GM21515 (cell line): ENCODE measurements at regions not wholly inside any gene's neighbourhood (a gene's known extent, or its start where the extent isn't known, plus 50 kb on each side); places are given as distances from the start of the nearest gene placed in this dataset.
"Not testable (repeated sequence)": the region's sequence is repeated elsewhere in the genome, so short reads cannot be mapped to it uniquely, and the experiment has no call there.

Experiments
- ATAC-seq: cut with Tn5 transposase; IDR thresholded peaks from one replicate; pipeline ENCODE4 v1.9.1; 2021; ENCODE audit not compliant: unreplicated experiment

GRCh38 chr6:132060591-132060990 is 109.4 kb upstream of the CCN2 start:
- ATAC-seq: no peak

DNA sequence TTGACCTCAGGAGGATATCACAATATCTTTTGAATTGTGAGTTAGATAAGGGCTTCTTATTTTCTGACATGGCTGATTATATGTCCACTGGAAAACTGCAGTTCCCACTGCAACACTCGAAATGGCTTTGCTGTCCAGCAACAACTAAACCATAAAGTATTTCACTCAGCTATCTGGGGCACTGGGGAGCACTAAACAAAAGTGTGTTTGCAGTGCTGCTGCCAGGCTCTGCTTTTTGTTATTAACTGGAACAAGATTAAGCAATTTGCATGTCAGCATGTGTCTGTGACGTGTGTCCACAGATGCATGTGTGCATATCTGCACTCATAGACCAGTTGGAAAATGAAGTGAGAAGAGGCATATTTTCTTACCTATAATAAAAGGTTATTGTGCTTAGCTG is 107.8 kb upstream of the CCN2 start:
- no peak for ATAC-seq

GRCh38 chr6:132054525-132054924 is 103.4 kb upstream of the CCN2 start:
- no peak for ATAC-seq

DNA sequence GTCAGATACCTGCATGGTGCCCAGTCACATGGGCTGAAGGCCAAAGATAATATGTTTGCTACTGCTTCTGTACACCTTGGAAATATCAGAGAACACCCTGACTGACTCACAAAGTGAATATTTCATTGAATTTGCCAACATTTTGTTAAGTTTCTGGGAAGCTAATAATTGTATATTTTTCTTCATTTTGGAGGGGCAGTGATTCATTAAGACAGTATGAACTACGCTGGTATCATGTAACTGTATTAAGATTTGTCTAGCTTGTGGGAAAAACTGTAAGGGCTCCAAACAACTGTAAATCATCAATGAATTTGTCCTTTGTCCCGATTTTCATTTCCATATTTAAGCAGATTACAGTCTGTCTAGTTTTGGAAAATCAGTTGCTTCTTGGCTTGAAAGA is 102.3 kb upstream of the CCN2 start:
- ATAC-seq: no peak

- no peak for ATAC-seq
Measured at GRCh38 chr6:132052096-132052495, 100.9 kb upstream of the CCN2 start.

DNA sequence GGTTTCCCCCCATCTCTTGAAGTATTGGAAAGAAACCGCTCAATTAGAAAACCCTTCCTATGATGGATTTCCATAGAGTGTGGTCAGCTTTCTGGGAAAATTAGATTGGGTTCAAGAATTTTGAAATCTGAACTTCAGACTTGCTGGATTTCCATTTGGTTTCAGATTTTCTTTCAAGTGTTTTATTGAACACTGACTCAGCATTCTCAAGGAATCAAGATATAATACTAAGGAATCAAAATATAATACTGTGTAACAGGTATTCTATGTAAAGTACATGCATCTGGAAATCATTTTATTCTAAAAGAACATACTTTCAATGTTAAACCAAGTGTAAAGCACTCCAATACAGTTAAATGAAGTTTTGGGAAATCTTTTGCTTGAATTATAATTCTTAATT is 94.7 kb upstream of the CCN2 start:
- ATAC-seq: no peak

DNA sequence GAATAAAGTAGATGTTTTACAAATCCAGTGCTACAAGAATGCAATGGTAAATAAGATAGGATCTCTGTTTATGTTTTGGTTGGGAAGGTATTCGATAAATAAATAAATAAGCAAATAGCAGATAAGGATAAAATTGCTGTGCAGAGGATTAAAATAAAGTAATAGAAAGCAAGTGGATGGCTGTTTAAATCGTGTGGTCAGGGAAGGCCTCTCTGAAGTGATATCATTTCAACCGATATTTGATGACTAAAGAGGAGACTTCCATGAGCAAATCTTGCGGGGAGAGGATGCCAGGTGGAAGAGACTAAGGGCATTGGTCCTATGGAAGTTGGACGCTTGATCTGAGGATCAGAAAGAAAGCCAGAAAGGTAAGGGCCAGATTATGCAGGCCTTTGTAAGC is 92.0 kb upstream of the CCN2 start:
- no peak for ATAC-seq

- no peak for ATAC-seq
Measured at GRCh38 chr6:132041706-132042105, 90.5 kb upstream of the CCN2 start.

DNA sequence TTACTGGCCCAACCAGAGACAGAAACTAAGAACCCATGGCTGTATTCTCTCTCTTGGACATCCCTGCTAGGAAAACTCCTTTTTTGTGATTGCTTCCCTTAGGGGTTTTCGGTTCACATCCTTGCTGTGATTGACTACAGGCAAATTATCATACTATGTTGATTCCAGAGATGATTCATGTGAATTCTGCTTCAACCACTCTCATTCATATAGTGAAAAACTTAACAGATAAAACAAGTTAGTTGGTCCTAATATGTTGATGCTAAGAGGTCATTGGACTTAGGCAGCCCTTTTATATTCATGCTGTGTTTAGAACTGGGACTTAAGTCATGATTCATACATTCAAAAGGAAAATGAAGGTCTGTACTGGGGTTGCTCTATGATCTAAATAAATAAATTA is 76.9 kb upstream of the CCN2 start:
- no peak for ATAC-seq

GRCh38 chr6:132025468-132025867 is 74.3 kb upstream of the CCN2 start:
- ATAC-seq: no peak

- ATAC-seq: no peak
Measured at GRCh38 chr6:132023490-132023889, 72.3 kb upstream of the CCN2 start.

GRCh38 chr6:132021552-132022375 is 70.6 kb upstream of the CCN2 start:
- no peak for ATAC-seq

GRCh38 chr6:132020918-132021317 is 69.7 kb upstream of the CCN2 start:
- ATAC-seq: not testable (repeated sequence)

- ATAC-seq: no peak
Measured at GRCh38 chr6:132020138-132020581, 69.0 kb upstream of the CCN2 start.

DNA sequence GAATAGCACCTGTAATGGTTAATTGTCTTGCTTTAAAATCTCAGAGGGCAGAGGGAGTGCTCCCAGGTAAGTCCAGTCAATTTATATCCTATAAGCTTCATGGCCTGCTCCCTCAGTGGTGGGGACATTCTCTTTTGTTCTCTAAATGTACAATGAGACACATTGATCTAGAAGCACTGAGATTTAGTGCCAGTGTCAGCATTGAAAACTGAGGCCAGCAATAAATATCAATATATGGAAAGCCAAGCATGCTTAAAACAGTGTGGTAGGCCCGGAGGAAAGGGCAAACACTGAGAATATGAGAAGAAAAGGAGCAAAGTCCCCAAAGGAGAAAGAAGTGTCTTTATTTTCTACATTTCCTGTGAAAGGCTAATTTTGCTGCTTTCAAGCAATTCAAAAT is 68.4 kb upstream of the CCN2 start:
- no peak for ATAC-seq

DNA sequence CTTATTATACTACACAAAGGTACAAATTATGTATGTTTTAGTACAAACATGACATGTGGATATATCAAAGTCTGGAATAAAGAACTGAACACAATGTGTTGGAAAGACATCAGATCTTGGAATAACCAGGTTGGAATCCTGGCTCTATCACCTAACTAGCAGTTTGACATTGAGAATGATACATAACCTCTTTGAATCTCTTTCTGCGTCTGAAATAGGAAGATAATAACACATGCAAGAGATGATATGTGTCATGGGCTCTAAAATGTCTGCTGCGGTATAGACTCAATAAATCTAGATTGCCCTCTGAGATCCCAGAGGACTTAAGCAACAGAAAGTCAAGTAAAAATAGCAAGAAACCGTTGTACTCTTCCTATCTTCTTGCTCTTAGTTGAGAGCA is 66.8 kb upstream of the CCN2 start:
- ATAC-seq: no peak

DNA sequence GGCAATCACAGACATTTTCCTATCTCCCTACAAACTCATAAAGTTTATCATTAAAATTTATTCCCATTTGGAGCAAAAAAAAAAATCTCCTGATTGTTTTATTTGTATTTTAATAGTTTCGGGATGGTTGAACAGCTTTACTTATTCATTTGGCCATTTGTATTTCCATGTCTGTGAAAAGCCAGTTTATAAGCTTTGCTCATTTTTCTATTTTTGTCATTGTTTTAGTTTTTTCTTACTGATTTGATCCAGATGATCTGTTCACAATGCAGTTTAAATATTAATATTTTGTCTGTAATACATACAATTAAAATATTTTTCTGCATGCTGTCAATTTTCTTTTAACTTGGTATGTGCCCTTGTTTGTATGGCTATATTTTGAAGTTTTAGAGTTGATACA is 65.2 kb upstream of the CCN2 start:
- ATAC-seq: no peak

GRCh38 chr6:132011582-132011981 is 60.4 kb upstream of the CCN2 start:
- no peak for ATAC-seq

- no peak for ATAC-seq
Measured at GRCh38 chr6:132009175-132009574, 58.0 kb upstream of the CCN2 start.

- no peak for ATAC-seq
Measured at GRCh38 chr6:132007474-132008190, 56.5 kb upstream of the CCN2 start.

DNA sequence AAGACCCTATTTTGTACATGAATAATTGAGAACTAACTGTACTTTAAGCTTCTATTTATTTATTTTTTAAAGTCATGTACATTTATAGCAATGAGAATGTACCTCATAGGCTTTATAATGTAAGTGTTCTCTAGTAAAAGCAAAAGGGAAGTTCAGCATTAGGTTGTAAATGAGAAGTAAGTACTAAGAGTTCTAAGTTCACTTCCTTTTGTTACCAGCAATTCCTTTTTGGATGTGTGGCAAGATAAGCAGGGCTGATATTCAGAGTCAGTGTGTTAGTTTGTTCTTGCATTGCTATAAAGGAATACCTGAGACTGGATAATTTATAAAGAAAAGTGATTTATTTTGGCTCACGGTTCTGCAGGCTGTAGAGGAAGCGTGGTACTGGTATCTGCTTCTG is 54.0 kb upstream of the CCN2 start:
- no peak for ATAC-seq

DNA sequence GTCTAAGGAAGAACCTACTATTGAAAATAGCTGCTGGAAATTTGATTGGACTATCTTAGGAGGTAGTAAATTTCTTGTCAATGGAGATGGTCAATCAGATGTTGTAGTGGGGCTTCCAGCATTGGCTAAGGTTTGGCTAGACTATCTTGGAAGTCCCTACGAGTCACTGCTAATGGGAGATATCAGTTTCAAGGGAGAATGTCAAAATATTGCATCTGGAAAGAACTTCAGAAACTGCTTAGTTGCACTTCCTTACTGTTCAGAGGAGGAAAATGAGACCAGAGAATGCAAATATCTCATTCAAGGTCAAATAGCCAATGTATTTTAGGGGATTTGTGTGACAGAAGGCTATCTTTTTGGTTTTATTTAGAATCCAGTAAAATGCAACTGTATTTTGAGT is 53.5 kb upstream of the CCN2 start:
- ATAC-seq: no peak
